Naive B cell (primary cell): ENCODE measurements at regions not wholly inside any gene's neighbourhood (a gene's known extent, or its start where the extent isn't known, plus 50 kb on each side); places are given as distances from the start of the nearest gene placed in this dataset.

ENCODE experiments used
- ATAC-seq, 2 donors: fragments of 150-1000 bp; cut with Tn5 transposase; 2 replicates each; pipeline ENCODE4 v1.10.0; 2021; ENCODE audit warnings: low read depth in 2 of 2, mild to moderate bottlenecking in 2 of 2, moderate library complexity in 2 of 2
- DNase-seq: peaks from one replicate; pipeline ENCODE4 v3.0.0; 2022
- H3K27ac Mint-ChIP-seq, 6 donors: one replicate each; pipeline ENCODE4 v1.8.0; 2020 to 2022; ENCODE audit warnings: mild to moderate bottlenecking in 6 of 6, mixed read lengths in 6 of 6, moderate library complexity in 5 of 6, inconsistent platforms in 2 of 6
- H3K27me3 Mint-ChIP-seq, 3 donors: one replicate each; pipeline ENCODE4 v1.8.0; 2021 to 2022; ENCODE audit warnings: mixed read lengths in 3 of 3, mild to moderate bottlenecking in 1 of 3
- H3K36me3 Mint-ChIP-seq, 2 donors: one replicate each; pipeline ENCODE4 v1.8.0; 2020 to 2022; ENCODE audit warnings: mixed read lengths in 2 of 2, inconsistent platforms in 1 of 2, mild to moderate bottlenecking in 1 of 2
- H3K4me1 Mint-ChIP-seq, 3 donors: one replicate each; pipeline ENCODE4 v1.8.0; 2020 to 2022; ENCODE audit warnings: mixed read lengths in 3 of 3, inconsistent platforms in 1 of 3, mild to moderate bottlenecking in 1 of 3, moderate library complexity in 1 of 3
- H3K4me3 Mint-ChIP-seq, 8 donors: one replicate each; pipeline ENCODE4 v1.8.0; 2020 to 2022; ENCODE audit warnings: mild to moderate bottlenecking in 8 of 8, mixed read lengths in 8 of 8, moderate library complexity in 8 of 8, inconsistent platforms in 2 of 8
- H3K9me3 Mint-ChIP-seq, 7 donors: one replicate each; pipeline ENCODE4 v1.8.0; 2020 to 2022; ENCODE audit warnings: mixed read lengths in 7 of 7, mild to moderate bottlenecking in 5 of 7, inconsistent platforms in 2 of 7, moderate library complexity in 1 of 7

GRCh38 chr18:75524841-75525240 is 97.3 kb upstream of the SMIM21 start:
- Mint-ChIP-seq H3K36me3 (no peaks in the 10 kb centered on the region), H3K9me3 (peaks cover 0 to 5% (median 2%) of the 10 kb centered on the region in 7 donors), H3K27ac (no peak overlapping the region), H3K27me3 (peaks cover 0 to 6% (median 0%) of the 10 kb centered on the region in 3 donors), H3K4me1 (no peaks in the 10 kb centered on the region), H3K4me3 (peak overlapping the region in 1 of 8 donors; percentile 5)
- DNase-seq: no peak
- no peak for ATAC-seq

GRCh38 chr18:75524181-75524580 is 96.7 kb upstream of the SMIM21 start:
- Mint-ChIP-seq H3K4me3 (no peak overlapping the region), H3K4me1 (no peaks in the 10 kb centered on the region), H3K27me3 (peaks cover 0 to 6% (median 0%) of the 10 kb centered on the region in 3 donors), H3K9me3 (peaks cover 0 to 5% (median 2%) of the 10 kb centered on the region in 7 donors), H3K27ac (no peak overlapping the region), H3K36me3 (no peaks in the 10 kb centered on the region)
- DNase-seq (no peak), ATAC-seq (no peak)

- no peak for ATAC-seq
Measured at GRCh38 chr18:75521816-75522215, 94.3 kb upstream of the SMIM21 start.

GRCh38 chr18:75518007-75518406 is 90.5 kb upstream of the SMIM21 start:
- H3K27me3 Mint-ChIP-seq: peaks cover 0 to 5% (median 0%) of the 10 kb centered on the region in 3 donors
- H3K36me3 Mint-ChIP-seq: no peaks in the 10 kb centered on the region
- peaks cover 2 to 13% (median 7%) of the 10 kb centered on the region in 7 donors for H3K9me3 Mint-ChIP-seq
- H3K27ac Mint-ChIP-seq: no peak overlapping the region
- no peak for DNase-seq
- no peak for ATAC-seq
- no peaks in the 10 kb centered on the region for H3K4me1 Mint-ChIP-seq
- no peak overlapping the region for H3K4me3 Mint-ChIP-seq

More at GRCh38 chr18:75521816-75522215, 94.3 kb upstream of the SMIM21 start:
- DNase-seq: no peak
- no peak overlapping the region for H3K27ac Mint-ChIP-seq
- H3K36me3 Mint-ChIP-seq: no peaks in the 10 kb centered on the region
- H3K27me3 Mint-ChIP-seq: peaks cover 0 to 5% (median 0%) of the 10 kb centered on the region in 3 donors
- no peak overlapping the region for H3K4me3 Mint-ChIP-seq
- no peaks in the 10 kb centered on the region for H3K4me1 Mint-ChIP-seq
- peaks cover 0 to 5% (median 1%) of the 10 kb centered on the region in 7 donors for H3K9me3 Mint-ChIP-seq

GRCh38 chr18:75517286-75517685 is 89.8 kb upstream of the SMIM21 start:
- H3K4me3 Mint-ChIP-seq: no peak overlapping the region
- peaks cover 0 to 5% (median 0%) of the 10 kb centered on the region in 3 donors for H3K27me3 Mint-ChIP-seq
- no peak overlapping the region for H3K27ac Mint-ChIP-seq
- H3K4me1 Mint-ChIP-seq: no peaks in the 10 kb centered on the region
- no peaks in the 10 kb centered on the region for H3K36me3 Mint-ChIP-seq
- DNase-seq: no peak
- peaks cover 3 to 20% (median 13%) of the 10 kb centered on the region in 7 donors for H3K9me3 Mint-ChIP-seq
- ATAC-seq: no peak

- peaks cover 3 to 19% (median 19%) of the 10 kb centered on the region in 3 donors for H3K27me3 Mint-ChIP-seq
- H3K4me3 Mint-ChIP-seq: no peak overlapping the region
Measured at GRCh38 chr18:75507636-75508035, 80.1 kb upstream of the SMIM21 start.

GRCh38 chr18:75506913-75507312 is 79.4 kb upstream of the SMIM21 start:
- no peak for DNase-seq
- Mint-ChIP-seq H3K4me3 (no peak overlapping the region), H3K36me3 (peaks cover 0 to 7% of the 10 kb centered on the region in 2 donors), H3K4me1 (no peaks in the 10 kb centered on the region), H3K27me3 (peaks cover 3 to 20% (median 19%) of the 10 kb centered on the region in 3 donors), H3K9me3 (peaks cover 2 to 12% (median 8%) of the 10 kb centered on the region in 7 donors), H3K27ac (no peak overlapping the region)
- ATAC-seq: no peak

More at GRCh38 chr18:75507636-75508035, 80.1 kb upstream of the SMIM21 start:
- H3K36me3 Mint-ChIP-seq: peaks cover 0 to 7% of the 10 kb centered on the region in 2 donors
- no peak overlapping the region for H3K27ac Mint-ChIP-seq
- ATAC-seq (no peak), DNase-seq (no peak)
- peaks cover 4 to 19% (median 12%) of the 10 kb centered on the region in 7 donors for H3K9me3 Mint-ChIP-seq
- no peaks in the 10 kb centered on the region for H3K4me1 Mint-ChIP-seq

- no peak overlapping the region for H3K27ac Mint-ChIP-seq
- H3K27me3 Mint-ChIP-seq: peaks cover 14 to 27% (median 20%) of the 10 kb centered on the region in 3 donors
- no peaks in the 10 kb centered on the region for H3K4me1 Mint-ChIP-seq
- H3K36me3 Mint-ChIP-seq: no peaks in the 10 kb centered on the region
- H3K4me3 Mint-ChIP-seq: no peak overlapping the region
- DNase-seq: no peak
- H3K9me3 Mint-ChIP-seq: peaks cover 0 to 4% (median 0%) of the 10 kb centered on the region in 7 donors
- ATAC-seq: no peak
Measured at GRCh38 chr18:75504469-75504868, 77.0 kb upstream of the SMIM21 start.

- no peak overlapping the region for H3K27ac Mint-ChIP-seq
- H3K4me3 Mint-ChIP-seq: no peak overlapping the region
- H3K4me1 Mint-ChIP-seq: no peaks in the 10 kb centered on the region
- peaks cover 0 to 4% (median 0%) of the 10 kb centered on the region in 7 donors for H3K9me3 Mint-ChIP-seq
- ATAC-seq (no peak), DNase-seq (no peak)
- peaks cover 14 to 28% (median 27%) of the 10 kb centered on the region in 3 donors for H3K27me3 Mint-ChIP-seq
- no peaks in the 10 kb centered on the region for H3K36me3 Mint-ChIP-seq
Measured at GRCh38 chr18:75503615-75504014, 76.1 kb upstream of the SMIM21 start.

GRCh38 chr18:75502286-75502685 is 74.8 kb upstream of the SMIM21 start:
- H3K36me3 Mint-ChIP-seq: no peaks in the 10 kb centered on the region
- H3K4me3 Mint-ChIP-seq: no peak overlapping the region
- H3K27me3 Mint-ChIP-seq: peaks cover 14 to 35% (median 27%) of the 10 kb centered on the region in 3 donors
- DNase-seq: no peak
- no peaks in the 10 kb centered on the region for H3K4me1 Mint-ChIP-seq
- H3K9me3 Mint-ChIP-seq: peaks cover 0 to 4% (median 0%) of the 10 kb centered on the region in 7 donors
- ATAC-seq: no peak
- no peak overlapping the region for H3K27ac Mint-ChIP-seq

GRCh38 chr18:75500545-75500944 is 73.0 kb upstream of the SMIM21 start:
- Mint-ChIP-seq H3K27me3 (peaks cover 17 to 29% (median 23%) of the 10 kb centered on the region in 3 donors), H3K36me3 (no peaks in the 10 kb centered on the region)
- no peak for ATAC-seq

GRCh38 chr18:75497576-75498235 is 70.2 kb upstream of the SMIM21 start:
- no peaks in the 10 kb centered on the region for H3K4me1 Mint-ChIP-seq
- no peaks in the 10 kb centered on the region for H3K9me3 Mint-ChIP-seq
- no peaks in the 10 kb centered on the region for H3K36me3 Mint-ChIP-seq
- peaks cover 15 to 17% (median 17%) of the 10 kb centered on the region in 3 donors for H3K27me3 Mint-ChIP-seq
- no peak overlapping the region for H3K4me3 Mint-ChIP-seq
- DNase-seq (no peak), ATAC-seq (no peak)
- H3K27ac Mint-ChIP-seq: no peak overlapping the region

More at GRCh38 chr18:75500545-75500944, 73.0 kb upstream of the SMIM21 start:
- no peak overlapping the region for H3K27ac Mint-ChIP-seq
- H3K9me3 Mint-ChIP-seq: no peaks in the 10 kb centered on the region
- H3K4me1 Mint-ChIP-seq: no peaks in the 10 kb centered on the region
- no peak for DNase-seq
- no peak overlapping the region for H3K4me3 Mint-ChIP-seq

GRCh38 chr18:75496151-75496550 is 68.6 kb upstream of the SMIM21 start:
- no peak overlapping the region for H3K27ac Mint-ChIP-seq
- H3K27me3 Mint-ChIP-seq: peaks cover 15 to 17% (median 16%) of the 10 kb centered on the region in 3 donors
- H3K9me3 Mint-ChIP-seq: no peaks in the 10 kb centered on the region
- no peaks in the 10 kb centered on the region for H3K4me1 Mint-ChIP-seq
- no peak for DNase-seq
- no peaks in the 10 kb centered on the region for H3K36me3 Mint-ChIP-seq
- no peak for ATAC-seq
- H3K4me3 Mint-ChIP-seq: no peak overlapping the region

GRCh38 chr18:75492852-75493251 is 65.3 kb upstream of the SMIM21 start:
- Mint-ChIP-seq H3K4me3 (no peak overlapping the region), H3K27me3 (peaks cover 7 to 10% (median 8%) of the 10 kb centered on the region in 3 donors), H3K36me3 (no peaks in the 10 kb centered on the region), H3K9me3 (no peaks in the 10 kb centered on the region), H3K27ac (no peak overlapping the region), H3K4me1 (no peaks in the 10 kb centered on the region)
- DNase-seq (no peak), ATAC-seq (no peak)
